ENCODE measurements at regions not wholly inside any gene's neighbourhood (a gene's known extent, or its start where the extent isn't known, plus 50 kb on each side); places are given as distances from the start of the nearest gene placed in this dataset.

- TF ChIP-seq CTCF (conservative IDR thresholded peaks at IDR 0.05 in 1 of 2, IDR thresholded peaks at IDR 0.05 in 1 of 2; ENCODE audit: low read depth in 1 of 2, low read length in 2 of 2) (no peak), EZH2 (IDR thresholded peaks at IDR 0.05; ENCODE audit: low read length, missing control alignments) (no peak)
Measured at GRCh38 chr10:42988069-42988468, 88.8 kb upstream of the RET start.
